OCI-LY7 (cell line): ENCODE measurements at regions not wholly inside any gene's neighbourhood (a gene's known extent, or its start where the extent isn't known, plus 50 kb on each side); places are given as distances from the start of the nearest gene placed in this dataset.

ENCODE experiments used
- BruUV-seq: library from RNA; stranded (reverse); fragments of 400-500 nt; replicated peaks from 2 replicates; lab custom pipeline; 2021; lab: Mats Ljungman, UMichigan
- CTCF ChIA-PET: fragments of 300-600 bp; sonication (Branson Sonifier 250); formaldehyde crosslinking; loops from one replicate; lab custom pipeline; 2022; ENCODE audit warnings: antibody characterized with exemption; ENCODE audit not compliant: unreplicated experiment; lab: Charles Lee
- POLR2A ChIA-PET: fragments of 300-600 bp; sonication (Branson Sonifier 250); formaldehyde crosslinking; loops from one replicate; lab custom pipeline; 2022; ENCODE audit warnings: antibody characterized with exemption; lab: Charles Lee
- DNase-seq: peaks from one replicate; pipeline ENCODE4 v3.0.0-alpha.2; 2015; ENCODE audit warnings: low spot score
- H2AFZ ChIP-seq: fragments of 200-600 bp; sonication (generic), shearing (Covaris generic); 2 replicates; pipeline ENCODE4 v1.6.1; 2014; ENCODE audit warnings: mild to moderate bottlenecking, antibody characterized with exemption, low read length, moderate library complexity
- H3K27ac ChIP-seq: fragments of 200-600 bp; sonication (generic); 2 replicates; pipeline ENCODE4 v1.5.1; 2014; ENCODE audit warnings: mixed run types, low read depth, mild to moderate bottlenecking, moderate library complexity, low read length, inconsistent platforms; ENCODE audit not compliant: poor library complexity, severe bottlenecking
- H3K36me3 ChIP-seq: fragments of 200-600 bp; sonication (generic); 2 replicates; pipeline ENCODE4 v1.6.1; 2014; ENCODE audit warnings: mild to moderate bottlenecking, antibody characterized with exemption, low read length, moderate library complexity, mixed read lengths; ENCODE audit not compliant: insufficient read depth
- H3K4me1 ChIP-seq: fragments of 200-600 bp; sonication (generic); 2 replicates; pipeline ENCODE4 v1.5.1; 2014; ENCODE audit warnings: mild to moderate bottlenecking, low read length; ENCODE audit not compliant: insufficient read depth, poor library complexity, severe bottlenecking
- H3K4me2 ChIP-seq: fragments of 200-600 bp; sonication (generic); 2 replicates; pipeline ENCODE4 v1.6.1; 2014; ENCODE audit warnings: mild to moderate bottlenecking, low read length
- H3K4me3 ChIP-seq: fragments of 200-600 bp; sonication (generic); 2 replicates; pipeline ENCODE4 v1.5.1; 2014; ENCODE audit warnings: mild to moderate bottlenecking, low read depth, low read length; ENCODE audit not compliant: poor library complexity, severe bottlenecking
- H3K79me2 ChIP-seq: fragments of 200-600 bp; sonication (generic); 2 replicates; pipeline ENCODE4 v1.6.1; 2016; ENCODE audit warnings: low read depth, mild to moderate bottlenecking, low read length, moderate library complexity, mixed read lengths; ENCODE audit not compliant: insufficient read depth
- H3K9me2 ChIP-seq: fragments of 200-600 bp; sonication (generic); 2 replicates; pipeline ENCODE4 v1.6.1; 2016; ENCODE audit warnings: mild to moderate bottlenecking, low read length, mixed read lengths; ENCODE audit not compliant: insufficient read depth
- H3K9me3 ChIP-seq: fragments of 200-600 bp; sonication (generic); 2 replicates; pipeline ENCODE4 v1.6.1; 2014; ENCODE audit warnings: mild to moderate bottlenecking, mixed run types, low read length, mixed read lengths
- H4K20me1 ChIP-seq: fragments of 200-600 bp; sonication (generic); 2 replicates; pipeline ENCODE4 v1.6.1; 2014; ENCODE audit warnings: mild to moderate bottlenecking, antibody characterized with exemption, low read length, moderate library complexity, mixed read lengths; ENCODE audit not compliant: insufficient read depth
- CTCF ChIP-seq: fragments of 200-600 bp; sonication (generic); conservative IDR thresholded peaks from 2 replicates; pipeline ENCODE4 v1.5.1; 2014; ENCODE audit warnings: mild to moderate bottlenecking, antibody characterized with exemption, low read length, moderate library complexity, mixed read lengths
- EZH2phosphoT487 ChIP-seq: fragments of 200-600 bp; sonication (generic); IDR thresholded peaks from 2 replicates; pipeline ENCODE4 v1.6.1; 2018; ENCODE audit warnings: low read depth, borderline replicate concordance, mild to moderate bottlenecking, mixed run types, antibody characterized with exemption, low read length, moderate library complexity, mixed read lengths
- intact Hi-C: fragments of 100-400 bp; cut with micrococcal nuclease; formaldehyde crosslinking; loops from one replicate; pipeline ENCODE4 v1.10.0; 2022; ENCODE audit not compliant: unreplicated experiment

GRCh38 chr3:152519376-152519775 is 250.6 kb downstream of the MBNL1 start:
- no peaks in the 10 kb centered on the region for H3K9me3 ChIP-seq
- no peak overlapping the region for H2AFZ ChIP-seq
- intact Hi-C loops = no loop called here
- H3K9me2 ChIP-seq = no peaks in the 10 kb centered on the region
- no peaks in the 10 kb centered on the region for H3K4me1 ChIP-seq
- H3K4me3 ChIP-seq = no peak overlapping the region
- TF ChIP-seq CTCF (no peak), EZH2phosphoT487 (no peak)
- H3K27ac ChIP-seq = no peak overlapping the region
- no peak for DNase-seq
- POLR2A ChIA-PET = interaction anchor here (0.6 to 1.0 kb wide), 4 partner anchors 13 to 758 kb away, joined by 3 to 5 read pairs (median 4); no protein-coding TSS in a partner anchor
- H4K20me1 ChIP-seq = no peaks in the 10 kb centered on the region
- H3K79me2 ChIP-seq = no peaks in the 10 kb centered on the region
- BruUV-seq = no TSS peak
- H3K36me3 ChIP-seq = no peaks in the 10 kb centered on the region
- CTCF ChIA-PET = no interaction called here
- H3K4me2 ChIP-seq = no peak overlapping the region

GRCh38 chr3:152522036-152522435 is 253.3 kb downstream of the MBNL1 start:
- Histone ChIP-seq H3K9me3 (no peaks in the 10 kb centered on the region), H3K79me2 (no peaks in the 10 kb centered on the region), H3K4me2 (no peak overlapping the region), H3K36me3 (no peaks in the 10 kb centered on the region), H4K20me1 (no peaks in the 10 kb centered on the region), H3K9me2 (no peaks in the 10 kb centered on the region), H3K4me1 (no peaks in the 10 kb centered on the region), H3K27ac (no peak overlapping the region), H3K4me3 (no peak overlapping the region), H2AFZ (no peak overlapping the region)
- ChIA-PET CTCF (no interaction called here), POLR2A (interaction anchor here (1.6 kb wide), 2 partner anchors 16 to 20 kb away, joined by 3 to 4 read pairs; no protein-coding TSS in a partner anchor)
- intact Hi-C loops = no loop called here
- no TSS peak for BruUV-seq
- TF ChIP-seq EZH2phosphoT487 = no peak
- no peak for TF ChIP-seq CTCF
- DNase-seq = no peak
